ENCODE measurements at regions not wholly inside any gene's neighbourhood (a gene's known extent, or its start where the extent isn't known, plus 50 kb on each side); places are given as distances from the start of the nearest gene placed in this dataset.

GRCh38 chr3:159185443-159186050 lies 383.7 kb downstream of the MFSD1 start:
- H4K20me1 ChIP-seq (ENCODE audit: insufficient read depth, poor library complexity, severe bottlenecking): no peaks in the 10 kb centered on the region
- H3K27me3 ChIP-seq: no peaks in the 10 kb centered on the region
- H3K4me2 ChIP-seq: no peak overlapping the region
- no peak for DNase-seq (ENCODE audit: low spot score)
- TF ChIP-seq CTCF (IDR thresholded peaks at IDR 0.05; ENCODE audit: poor library complexity): no peak
- TF ChIP-seq EZH2phosphoT487 (IDR thresholded peaks at IDR 0.05; ENCODE audit: low read depth, severe bottlenecking, unreplicated experiment): no peak
- TF ChIP-seq EZH2 (IDR thresholded peaks at IDR 0.05; ENCODE audit: borderline replicate concordance): no peak
- 83% methylated on average over 2 of the region's 2 CpGs for WGBS (ENCODE audit: low lambda C conversion rate, missing lambda C conversion rate)
- H3K9me3 ChIP-seq (ENCODE audit: low read depth): no peaks in the 10 kb centered on the region
- H3K9me2 ChIP-seq (replicated peaks; ENCODE audit: insufficient read depth): no peaks in the 10 kb centered on the region
- no peaks in the 10 kb centered on the region for H3K36me3 ChIP-seq (replicated peaks; ENCODE audit: insufficient read depth, low read depth)
- H3K27ac ChIP-seq: no peak overlapping the region
- no peaks in the 10 kb centered on the region for H3K4me1 ChIP-seq (ENCODE audit: insufficient read depth)
- H3K79me2 ChIP-seq: no peaks in the 10 kb centered on the region
- no peak overlapping the region for H2AFZ ChIP-seq
- no peak overlapping the region for H3K4me3 ChIP-seq

GRCh38 chr3:159186581-159186980 lies 384.7 kb downstream of the MFSD1 start:
- TF ChIP-seq EZH2phosphoT487 (IDR thresholded peaks at IDR 0.05; ENCODE audit: low read depth, severe bottlenecking, unreplicated experiment) (no peak), CTCF (IDR thresholded peaks at IDR 0.05; ENCODE audit: poor library complexity) (no peak), EZH2 (IDR thresholded peaks at IDR 0.05; ENCODE audit: borderline replicate concordance) (no peak)
- H3K4me2 ChIP-seq: no peak overlapping the region
- H3K4me3 ChIP-seq: no peak overlapping the region
- no peaks in the 10 kb centered on the region for H3K9me2 ChIP-seq (replicated peaks; ENCODE audit: insufficient read depth)
- no peaks in the 10 kb centered on the region for H3K9me3 ChIP-seq (ENCODE audit: low read depth)
- no peaks in the 10 kb centered on the region for H3K36me3 ChIP-seq (replicated peaks; ENCODE audit: insufficient read depth, low read depth)
- 81% methylated on average over 2 of the region's 2 CpGs for WGBS (ENCODE audit: low lambda C conversion rate, missing lambda C conversion rate)
- no peak overlapping the region for H2AFZ ChIP-seq
- no peaks in the 10 kb centered on the region for H3K4me1 ChIP-seq (ENCODE audit: insufficient read depth)
- no peaks in the 10 kb centered on the region for H3K79me2 ChIP-seq
- no peaks in the 10 kb centered on the region for H4K20me1 ChIP-seq (ENCODE audit: insufficient read depth, poor library complexity, severe bottlenecking)
- no peak for DNase-seq (ENCODE audit: low spot score)
- H3K27me3 ChIP-seq: no peaks in the 10 kb centered on the region
- no peak overlapping the region for H3K27ac ChIP-seq

DNA sequence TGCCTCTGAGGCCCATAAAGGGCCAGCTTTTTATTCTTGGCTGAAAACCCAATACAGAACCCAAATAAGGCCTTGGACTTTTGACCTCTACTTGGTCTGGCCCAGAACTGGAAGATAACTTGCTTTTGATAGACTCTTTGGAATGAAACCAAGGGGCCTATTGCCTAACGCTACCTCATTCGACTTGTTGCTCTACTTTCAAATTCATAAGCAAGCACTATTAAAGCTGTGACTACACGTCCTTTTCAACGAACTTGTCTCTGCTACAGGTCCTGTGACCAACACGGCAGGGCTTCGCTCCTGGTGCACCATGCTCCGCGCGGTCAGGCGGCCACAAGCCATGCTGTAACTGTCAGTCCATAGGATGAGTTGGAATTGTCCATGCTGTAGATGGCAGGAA lies 385.4 kb downstream of the MFSD1 start:
- H3K4me1 ChIP-seq (ENCODE audit: insufficient read depth): no peaks in the 10 kb centered on the region
- TF ChIP-seq CTCF (IDR thresholded peaks at IDR 0.05; ENCODE audit: poor library complexity) (no peak), EZH2 (IDR thresholded peaks at IDR 0.05; ENCODE audit: borderline replicate concordance) (no peak), EZH2phosphoT487 (IDR thresholded peaks at IDR 0.05; ENCODE audit: low read depth, severe bottlenecking, unreplicated experiment) (no peak)
- no peaks in the 10 kb centered on the region for H4K20me1 ChIP-seq (ENCODE audit: insufficient read depth, poor library complexity, severe bottlenecking)
- no peak overlapping the region for H3K4me2 ChIP-seq
- 97% methylated on average over 10 of the region's 10 CpGs for WGBS (ENCODE audit: low lambda C conversion rate, missing lambda C conversion rate)
- H3K4me3 ChIP-seq: no peak overlapping the region
- no peak overlapping the region for H2AFZ ChIP-seq
- H3K27ac ChIP-seq: no peak overlapping the region
- no peaks in the 10 kb centered on the region for H3K9me3 ChIP-seq (ENCODE audit: low read depth)
- no peak for DNase-seq (ENCODE audit: low spot score)
- H3K27me3 ChIP-seq: no peaks in the 10 kb centered on the region
- no peaks in the 10 kb centered on the region for H3K79me2 ChIP-seq
- H3K9me2 ChIP-seq (replicated peaks; ENCODE audit: insufficient read depth): no peaks in the 10 kb centered on the region
- no peaks in the 10 kb centered on the region for H3K36me3 ChIP-seq (replicated peaks; ENCODE audit: insufficient read depth, low read depth)

Data from hepatocyte (in vitro differentiated cells).